ENCODE measurements at regions not wholly inside any gene's neighbourhood (a gene's known extent, or its start where the extent isn't known, plus 50 kb on each side); places are given as distances from the start of the nearest gene placed in this dataset.

GRCh38 chr18:10370716-10371115 lies 83.7 kb upstream of the APCDD1 start:
- no peak for DNase-seq (ENCODE audit: low spot score)
- no peak for TF ChIP-seq CTCF (conservative IDR thresholded peaks at IDR 0.05; ENCODE audit: low read depth)
- ChIA-PET CTCF (interaction anchor here (0.8 kb wide), 1 partner anchor 144 kb away, joined by 3 read pairs; no protein-coding TSS in a partner anchor), POLR2A (ENCODE audit: low non-redundant PET) (no interaction called here)
- H3K27ac ChIP-seq = no peak overlapping the region

- DNase-seq (ENCODE audit: low spot score) = no peak
- no peak overlapping the region for H3K27ac ChIP-seq
- POLR2A ChIA-PET (ENCODE audit: low non-redundant PET) = no interaction called here
- no peak for TF ChIP-seq CTCF (conservative IDR thresholded peaks at IDR 0.05; ENCODE audit: low read depth)
- CTCF ChIA-PET = interaction anchor here (0.8 kb wide), 1 partner anchor 144 kb away, joined by 3 read pairs; no protein-coding TSS in a partner anchor
Observed at GRCh38 chr18:10371165-10371564, 83.3 kb upstream of the APCDD1 start.

- no peak for DNase-seq (ENCODE audit: low spot score)
- CTCF ChIA-PET = no interaction called here
- TF ChIP-seq CTCF (conservative IDR thresholded peaks at IDR 0.05; ENCODE audit: low read depth) = no peak
- no peak overlapping the region for H3K27ac ChIP-seq
- POLR2A ChIA-PET (ENCODE audit: low non-redundant PET) = no interaction called here
Observed at GRCh38 chr18:10374195-10374594, 80.2 kb upstream of the APCDD1 start.

DNA sequence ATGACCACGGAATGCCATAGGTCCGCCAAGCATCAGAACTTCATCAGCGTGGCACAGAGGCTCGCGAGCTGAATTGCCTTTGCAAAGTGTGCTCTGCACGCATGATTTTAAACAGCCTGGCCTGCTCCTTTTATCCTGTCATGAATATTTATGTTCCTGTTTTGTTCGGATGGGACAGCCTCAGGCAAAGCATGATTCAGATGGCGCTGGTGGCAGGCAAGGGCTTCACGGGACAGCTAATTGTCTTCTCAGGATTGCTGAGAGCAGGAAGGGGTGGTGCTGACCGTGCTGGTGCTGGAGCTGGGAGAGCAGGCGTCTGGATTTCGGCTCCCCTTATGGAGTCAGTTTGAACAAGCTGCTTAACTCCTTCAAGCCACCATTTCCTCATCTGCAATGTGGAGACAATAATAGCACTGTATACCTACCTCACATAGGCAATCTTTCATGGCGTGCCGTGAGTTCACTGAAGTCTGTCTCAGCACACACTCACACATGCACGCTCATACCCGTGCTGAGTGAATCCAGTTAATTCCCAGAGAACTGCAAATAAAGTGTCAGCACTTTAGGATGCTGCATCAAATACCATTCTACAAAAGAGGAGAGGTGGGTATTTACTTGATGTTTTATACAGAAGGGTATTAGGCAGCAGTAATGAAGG lies 79.7 kb upstream of the APCDD1 start:
- DNase-seq (ENCODE audit: low spot score) = peak; percentile 16
- ChIA-PET CTCF (no interaction called here), POLR2A (ENCODE audit: low non-redundant PET) (no interaction called here)
- no peak for TF ChIP-seq CTCF (conservative IDR thresholded peaks at IDR 0.05; ENCODE audit: low read depth)
- H3K27ac ChIP-seq = no peak overlapping the region

DNA sequence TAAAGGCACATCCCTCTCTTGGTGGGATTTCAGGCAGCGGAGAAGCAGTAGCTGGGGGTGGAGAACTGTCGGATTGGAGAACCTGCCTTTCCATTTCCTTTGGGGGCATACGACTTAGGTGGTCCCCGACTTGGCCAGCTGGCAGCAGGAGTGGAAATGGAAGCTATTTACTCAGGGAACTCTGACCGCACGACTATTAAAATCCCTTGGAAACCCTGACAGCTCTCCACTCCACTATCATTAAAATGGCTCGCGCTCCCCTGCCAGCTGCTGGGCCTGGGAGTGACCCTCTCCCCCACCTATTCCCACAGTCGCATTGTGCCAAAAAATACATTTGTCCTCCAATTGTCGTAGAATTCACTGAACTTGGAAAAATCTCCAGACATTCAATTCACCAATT lies 77.7 kb upstream of the APCDD1 start:
- CTCF ChIA-PET = interaction anchor here (0.6 kb wide), 1 partner anchor 49 kb away, joined by 3 read pairs; no protein-coding TSS in a partner anchor
- POLR2A ChIA-PET (ENCODE audit: low non-redundant PET) = no interaction called here
- no peak for DNase-seq (ENCODE audit: low spot score)
- TF ChIP-seq CTCF (conservative IDR thresholded peaks at IDR 0.05; ENCODE audit: low read depth) = no peak
- H3K27ac ChIP-seq = no peak overlapping the region

GRCh38 chr18:10377956-10378355 lies 76.5 kb upstream of the APCDD1 start:
- H3K27ac ChIP-seq = no peak overlapping the region
- CTCF ChIA-PET = no interaction called here

More at GRCh38 chr18:10377956-10378355, 76.5 kb upstream of the APCDD1 start:
- no peak for DNase-seq (ENCODE audit: low spot score)
- TF ChIP-seq CTCF (conservative IDR thresholded peaks at IDR 0.05; ENCODE audit: low read depth) = no peak
- POLR2A ChIA-PET (ENCODE audit: low non-redundant PET) = no interaction called here
